Astrocyte (in vitro differentiated cells and primary cell): ENCODE measurements at regions not wholly inside any gene's neighbourhood (a gene's known extent, or its start where the extent isn't known, plus 50 kb on each side); places are given as distances from the start of the nearest gene placed in this dataset.
A peak's percentile ranks its signal among the peaks of the same experiment; 100 is the strongest.

Experiments used
- DNase-seq: peaks from one replicate; pipeline ENCODE4 v3.0.0-alpha.2; 2010; ENCODE audit warnings: low read depth
- FAIRE-seq: peaks from 2 replicates; lab custom pipeline; 2011; peaks lifted over from hg19 to GRCh38; lab: Jason Lieb, UNC
- H2AFZ ChIP-seq: 2 replicates; pipeline ENCODE4 v1.6.0; 2012; ENCODE audit warnings: low read depth, low read length, inconsistent platforms
- H3K27ac ChIP-seq: 2 replicates; pipeline ENCODE4 v1.5.1; 2011; ENCODE audit warnings: low read depth, low read length, inconsistent platforms
- H3K27me3 ChIP-seq: 2 replicates; pipeline ENCODE4 v1.6.0; 2011; ENCODE audit warnings: low read length, inconsistent platforms; ENCODE audit not compliant: insufficient read depth
- H3K36me3 ChIP-seq: 2 replicates; pipeline ENCODE4 v1.5.1; 2011; ENCODE audit warnings: low read length, inconsistent platforms; ENCODE audit not compliant: insufficient read depth
- H3K4me1 ChIP-seq: 2 replicates; pipeline ENCODE4 v1.5.1; 2011; ENCODE audit warnings: low read length, inconsistent platforms; ENCODE audit not compliant: insufficient read depth
- H3K4me2 ChIP-seq: 2 replicates; pipeline ENCODE4 v1.6.0; 2012; ENCODE audit warnings: low read length, inconsistent platforms
- H3K4me3 ChIP-seq: 2 replicates; pipeline ENCODE4 v1.5.1; 2011; ENCODE audit warnings: low read depth, mild to moderate bottlenecking, low read length, inconsistent platforms; ENCODE audit not compliant: insufficient read depth
- H3K79me2 ChIP-seq: 2 replicates; pipeline ENCODE4 v1.6.0; 2012; ENCODE audit warnings: mild to moderate bottlenecking, low read length, inconsistent platforms; ENCODE audit not compliant: insufficient read depth
- H3K9ac ChIP-seq: 2 replicates; pipeline ENCODE4 v1.6.0; 2012; ENCODE audit warnings: mild to moderate bottlenecking, low read length, inconsistent platforms
- H3K9me3 ChIP-seq: 2 replicates; pipeline ENCODE4 v1.5.1; 2012; ENCODE audit warnings: low read depth, mild to moderate bottlenecking, low read length, inconsistent platforms; ENCODE audit not compliant: insufficient read depth
- H4K20me1 ChIP-seq: 2 replicates; pipeline ENCODE4 v1.6.0; 2012; ENCODE audit warnings: low read length, inconsistent platforms; ENCODE audit not compliant: insufficient read depth
- H3K27ac Mint-ChIP-seq: one replicate; pipeline ENCODE4 v1.8.0; 2021; ENCODE audit warnings: mild to moderate bottlenecking, mixed read lengths; ENCODE audit not compliant: unreplicated experiment
- H3K27me3 Mint-ChIP-seq: one replicate; pipeline ENCODE4 v1.8.0; 2021; ENCODE audit warnings: low read depth, mixed read lengths; ENCODE audit not compliant: unreplicated experiment
- H3K36me3 Mint-ChIP-seq: one replicate; pipeline ENCODE4 v1.8.0; 2021; ENCODE audit warnings: low read depth, mixed read lengths; ENCODE audit not compliant: unreplicated experiment
- H3K4me1 Mint-ChIP-seq: one replicate; pipeline ENCODE4 v1.8.0; 2021; ENCODE audit warnings: low read depth, mixed read lengths; ENCODE audit not compliant: unreplicated experiment
- H3K4me3 Mint-ChIP-seq: one replicate; pipeline ENCODE4 v1.8.0; 2021; ENCODE audit warnings: mild to moderate bottlenecking, moderate library complexity, mixed read lengths; ENCODE audit not compliant: unreplicated experiment
- H3K9me3 Mint-ChIP-seq: one replicate; pipeline ENCODE4 v1.8.0; 2021; ENCODE audit warnings: mild to moderate bottlenecking, mixed read lengths; ENCODE audit not compliant: unreplicated experiment
- EZH2 ChIP-seq: IDR thresholded peaks from 2 replicates; pipeline ENCODE4 v1.6.1; 2012; ENCODE audit warnings: mild to moderate bottlenecking, low read length, inconsistent platforms; ENCODE audit not compliant: insufficient read depth
- TF ChIP-seq, protein P1 (sequence below): IDR thresholded peaks from 2 replicates; pipeline ENCODE4 v1.5.1; 2011; ENCODE audit warnings: low read depth, mild to moderate bottlenecking, inconsistent platforms, low read length, moderate library complexity; ENCODE audit not compliant: insufficient read depth

DNA sequence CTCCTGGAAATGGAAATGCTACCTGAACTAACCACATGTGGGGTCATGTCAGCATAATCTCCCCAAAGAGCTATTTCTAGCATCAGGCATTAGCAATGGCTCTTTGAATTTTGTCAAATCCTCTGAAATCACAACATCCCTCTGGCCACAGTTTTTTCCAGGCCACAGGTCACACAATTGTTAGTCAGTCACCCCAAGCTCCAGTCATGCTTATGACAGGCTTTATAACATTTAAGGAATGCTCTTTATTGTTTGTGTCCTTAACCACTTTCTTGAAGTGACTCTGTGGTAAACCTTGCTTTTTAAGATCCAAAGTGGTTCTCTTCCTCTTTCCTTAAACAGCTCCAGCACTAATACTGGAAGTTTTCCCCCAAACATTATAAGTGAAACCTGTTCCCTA lies 169.2 kb upstream of the HMHB1 start:
- H3K4me1 ChIP-seq, result peaks cover 13% of the 10 kb centered on the region
- Mint-ChIP-seq H3K36me3 (no peaks in the 10 kb centered on the region), H3K4me1 (peaks cover under 1% of the 10 kb centered on the region), H3K27me3 (no peaks in the 10 kb centered on the region), H3K9me3 (no peaks in the 10 kb centered on the region), H3K4me3 (no peak overlapping the region), H3K27ac (no peak overlapping the region)
- no peaks in the 10 kb centered on the region for H3K27me3 ChIP-seq
- no peaks in the 10 kb centered on the region for H3K79me2 ChIP-seq
- FAIRE-seq (no peak), DNase-seq (peak; percentile 30)
- no peak overlapping the region for H2AFZ ChIP-seq
- H3K4me2 ChIP-seq, result peak overlapping the region; percentile 20
- no peak overlapping the region for H3K27ac ChIP-seq
- TF ChIP-seq, protein P1, sequence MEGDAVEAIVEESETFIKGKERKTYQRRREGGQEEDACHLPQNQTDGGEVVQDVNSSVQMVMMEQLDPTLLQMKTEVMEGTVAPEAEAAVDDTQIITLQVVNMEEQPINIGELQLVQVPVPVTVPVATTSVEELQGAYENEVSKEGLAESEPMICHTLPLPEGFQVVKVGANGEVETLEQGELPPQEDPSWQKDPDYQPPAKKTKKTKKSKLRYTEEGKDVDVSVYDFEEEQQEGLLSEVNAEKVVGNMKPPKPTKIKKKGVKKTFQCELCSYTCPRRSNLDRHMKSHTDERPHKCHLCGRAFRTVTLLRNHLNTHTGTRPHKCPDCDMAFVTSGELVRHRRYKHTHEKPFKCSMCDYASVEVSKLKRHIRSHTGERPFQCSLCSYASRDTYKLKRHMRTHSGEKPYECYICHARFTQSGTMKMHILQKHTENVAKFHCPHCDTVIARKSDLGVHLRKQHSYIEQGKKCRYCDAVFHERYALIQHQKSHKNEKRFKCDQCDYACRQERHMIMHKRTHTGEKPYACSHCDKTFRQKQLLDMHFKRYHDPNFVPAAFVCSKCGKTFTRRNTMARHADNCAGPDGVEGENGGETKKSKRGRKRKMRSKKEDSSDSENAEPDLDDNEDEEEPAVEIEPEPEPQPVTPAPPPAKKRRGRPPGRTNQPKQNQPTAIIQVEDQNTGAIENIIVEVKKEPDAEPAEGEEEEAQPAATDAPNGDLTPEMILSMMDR, result no peak
- TF ChIP-seq EZH2, result no peak
- H3K9ac ChIP-seq, result no peak overlapping the region
- no peaks in the 10 kb centered on the region for H3K9me3 ChIP-seq
- no peaks in the 10 kb centered on the region for H3K36me3 ChIP-seq
- no peaks in the 10 kb centered on the region for H4K20me1 ChIP-seq
- no peak overlapping the region for H3K4me3 ChIP-seq

DNA sequence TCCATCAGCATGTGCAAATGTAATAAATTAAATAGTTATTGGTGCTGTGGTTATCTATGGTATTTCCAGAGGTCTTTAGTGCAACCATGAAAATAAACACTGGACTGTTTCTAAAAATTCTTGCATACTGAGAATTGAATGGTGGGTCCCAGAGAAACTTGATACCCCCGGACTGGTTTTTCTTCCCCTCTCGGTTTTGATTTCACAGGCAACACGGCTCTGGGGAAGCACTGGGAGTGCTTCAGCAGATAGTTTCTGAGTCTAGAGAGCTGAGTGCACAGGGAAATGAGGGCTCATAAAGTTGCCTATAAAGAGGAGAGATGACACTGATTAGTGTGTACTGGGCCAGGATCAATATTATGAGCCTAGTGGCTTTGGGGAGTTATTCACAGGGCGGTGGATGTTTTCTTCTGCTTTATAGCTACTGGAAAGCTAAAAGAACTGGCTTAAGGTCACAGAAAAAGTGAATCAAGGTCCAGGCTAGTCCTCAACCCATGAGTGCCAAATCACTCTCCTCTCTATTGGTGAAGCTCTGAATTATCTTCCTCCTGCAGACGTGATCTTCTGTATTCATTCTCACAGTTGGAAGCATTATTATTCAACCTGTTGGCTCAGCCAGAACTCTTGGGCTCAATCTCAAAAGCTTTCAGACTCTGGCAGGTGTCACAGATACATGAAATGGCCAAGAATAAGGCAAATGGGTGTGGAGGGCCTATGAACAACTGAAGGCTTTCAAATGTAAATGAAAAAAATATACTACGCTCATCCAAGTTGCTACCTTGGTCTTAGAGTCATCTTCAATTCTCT lies 170.2 kb upstream of the HMHB1 start:
- no peak overlapping the region for H2AFZ ChIP-seq
- peak; percentile 65 for DNase-seq
- no peaks in the 10 kb centered on the region for H3K9me3 ChIP-seq
- Mint-ChIP-seq H3K27ac (no peak overlapping the region), H3K27me3 (no peaks in the 10 kb centered on the region), H3K4me3 (no peak overlapping the region), H3K4me1 (peaks cover 11% of the 10 kb centered on the region), H3K9me3 (no peaks in the 10 kb centered on the region), H3K36me3 (no peaks in the 10 kb centered on the region)
- H3K9ac ChIP-seq, result no peak overlapping the region
- peaks cover 21% of the 10 kb centered on the region for H3K4me1 ChIP-seq
- no peaks in the 10 kb centered on the region for H4K20me1 ChIP-seq
- H3K36me3 ChIP-seq, result no peaks in the 10 kb centered on the region
- no peak overlapping the region for H3K4me3 ChIP-seq
- no peak for FAIRE-seq
- TF ChIP-seq, protein P1, result no peak
- no peak for TF ChIP-seq EZH2
- H3K79me2 ChIP-seq, result no peaks in the 10 kb centered on the region
- H3K4me2 ChIP-seq, result peak overlapping the region; percentile 15
- no peaks in the 10 kb centered on the region for H3K27me3 ChIP-seq
- no peak overlapping the region for H3K27ac ChIP-seq

DNA sequence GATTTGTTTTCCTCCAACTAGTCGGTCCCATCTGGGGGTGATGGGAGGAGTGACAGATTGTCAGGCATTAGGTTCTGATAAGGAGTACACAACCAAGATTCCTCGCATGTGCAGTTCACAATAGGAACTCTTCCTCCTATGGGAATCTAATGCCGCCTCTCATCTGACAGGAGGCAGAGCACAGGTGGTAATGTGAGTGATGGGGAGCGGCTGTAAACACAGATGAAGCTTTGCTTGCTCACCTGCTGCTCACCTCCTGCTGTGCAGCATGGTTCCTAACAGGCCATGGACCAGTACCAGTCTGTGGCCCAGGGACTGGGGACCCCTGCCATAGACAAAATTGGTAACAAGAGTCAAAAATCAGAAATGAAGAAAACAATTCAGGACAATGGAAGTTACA lies 173.3 kb upstream of the HMHB1 start:
- no peaks in the 10 kb centered on the region for H4K20me1 ChIP-seq
- H3K9me3 ChIP-seq, result no peaks in the 10 kb centered on the region
- H3K9ac ChIP-seq, result no peak overlapping the region
- no peak overlapping the region for H2AFZ ChIP-seq
- no peak overlapping the region for H3K27ac Mint-ChIP-seq
- peaks cover 41% of the 10 kb centered on the region for H3K4me1 ChIP-seq
- no peak for FAIRE-seq
- H3K4me3 ChIP-seq, result no peak overlapping the region
- H3K27ac ChIP-seq, result no peak overlapping the region
- no peaks in the 10 kb centered on the region for H3K9me3 Mint-ChIP-seq
- H3K36me3 Mint-ChIP-seq, result no peaks in the 10 kb centered on the region
- DNase-seq, result no peak
- no peaks in the 10 kb centered on the region for H3K79me2 ChIP-seq
- no peaks in the 10 kb centered on the region for H3K27me3 ChIP-seq
- H3K36me3 ChIP-seq, result no peaks in the 10 kb centered on the region
- no peak overlapping the region for H3K4me2 ChIP-seq
- TF ChIP-seq, protein P1, result no peak
- TF ChIP-seq EZH2, result no peak
- H3K4me3 Mint-ChIP-seq, result no peak overlapping the region
- no peaks in the 10 kb centered on the region for H3K27me3 Mint-ChIP-seq
- peaks cover 13% of the 10 kb centered on the region for H3K4me1 Mint-ChIP-seq
